ENCODE measurements at regions not wholly inside any gene's neighbourhood (a gene's known extent, or its start where the extent isn't known, plus 50 kb on each side); places are given as distances from the start of the nearest gene placed in this dataset.
"Not testable (repeated sequence)": the region's sequence is repeated elsewhere in the genome, so short reads cannot be mapped to it uniquely, and the experiment has no call there.

DNA sequence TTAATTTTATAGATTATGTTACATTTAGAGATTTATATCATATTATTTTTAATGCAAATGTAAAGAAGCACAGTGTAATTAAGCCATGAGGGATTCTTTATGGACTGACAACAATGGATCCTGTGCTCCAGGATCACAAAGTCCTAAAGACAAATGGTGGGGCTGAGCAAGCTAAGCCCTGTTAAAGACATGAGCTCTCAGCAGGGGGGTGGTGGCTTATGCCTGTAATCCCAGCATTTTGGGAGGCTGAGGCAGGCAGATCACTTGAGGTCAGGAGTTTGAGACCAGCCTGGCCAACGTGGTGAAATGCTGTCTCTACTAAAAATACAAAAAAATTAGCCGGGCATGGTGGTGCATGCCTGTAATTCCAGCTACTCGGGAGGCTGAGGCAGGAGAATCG is 160.8 kb upstream of the RGS6 start:
- TF ChIP-seq, protein P1, sequence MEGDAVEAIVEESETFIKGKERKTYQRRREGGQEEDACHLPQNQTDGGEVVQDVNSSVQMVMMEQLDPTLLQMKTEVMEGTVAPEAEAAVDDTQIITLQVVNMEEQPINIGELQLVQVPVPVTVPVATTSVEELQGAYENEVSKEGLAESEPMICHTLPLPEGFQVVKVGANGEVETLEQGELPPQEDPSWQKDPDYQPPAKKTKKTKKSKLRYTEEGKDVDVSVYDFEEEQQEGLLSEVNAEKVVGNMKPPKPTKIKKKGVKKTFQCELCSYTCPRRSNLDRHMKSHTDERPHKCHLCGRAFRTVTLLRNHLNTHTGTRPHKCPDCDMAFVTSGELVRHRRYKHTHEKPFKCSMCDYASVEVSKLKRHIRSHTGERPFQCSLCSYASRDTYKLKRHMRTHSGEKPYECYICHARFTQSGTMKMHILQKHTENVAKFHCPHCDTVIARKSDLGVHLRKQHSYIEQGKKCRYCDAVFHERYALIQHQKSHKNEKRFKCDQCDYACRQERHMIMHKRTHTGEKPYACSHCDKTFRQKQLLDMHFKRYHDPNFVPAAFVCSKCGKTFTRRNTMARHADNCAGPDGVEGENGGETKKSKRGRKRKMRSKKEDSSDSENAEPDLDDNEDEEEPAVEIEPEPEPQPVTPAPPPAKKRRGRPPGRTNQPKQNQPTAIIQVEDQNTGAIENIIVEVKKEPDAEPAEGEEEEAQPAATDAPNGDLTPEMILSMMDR (IDR thresholded peaks at IDR 0.05) = not testable (repeated sequence)
- not testable (repeated sequence) for TF ChIP-seq EP300 (IDR thresholded peaks at IDR 0.05)

Measured in esophagus muscularis mucosa (tissue), 3 donors.